GM23338 (cell line): ENCODE measurements at regions not wholly inside any gene's neighbourhood (a gene's known extent, or its start where the extent isn't known, plus 50 kb on each side); places are given as distances from the start of the nearest gene placed in this dataset.

Source experiments
- ATAC-seq: fragments of 200-7000 bp; cut with Tn5 transposase; 3 replicates; pipeline ENCODE4 v1.9.1; 2020
- DNase-seq: peaks from one replicate; pipeline ENCODE4 v3.0.0-alpha.2; 2015; ENCODE audit warnings: low spot score
- H2AFZ ChIP-seq: fragments of 200-600 bp; sonication (generic); 2 replicates; pipeline ENCODE4 v1.8.0; 2016; ENCODE audit warnings: antibody characterized with exemption, mild to moderate bottlenecking, moderate library complexity
- H3F3A ChIP-seq: fragments of 200-600 bp; sonication (generic); replicated peaks from 2 replicates; pipeline ENCODE4 v1.8.0; 2017; ENCODE audit warnings: antibody characterized with exemption, mixed run types, low read depth
- H3K27ac ChIP-seq: fragments of 200-600 bp; sonication (generic); 2 replicates; pipeline ENCODE4 v1.6.1; 2016; ENCODE audit warnings: low read depth
- H3K27me3 ChIP-seq: fragments of 200-600 bp; sonication (generic); 2 replicates; pipeline ENCODE4 v1.8.0; 2016; ENCODE audit warnings: mild to moderate bottlenecking, mixed run types, moderate library complexity; ENCODE audit not compliant: insufficient read depth
- H3K36me3 ChIP-seq: fragments of 200-600 bp; sonication (generic); 2 replicates; pipeline ENCODE4 v1.8.0; 2016; ENCODE audit warnings: mild to moderate bottlenecking; ENCODE audit not compliant: insufficient read depth
- H3K4me1 ChIP-seq: fragments of 200-600 bp; sonication (generic); 2 replicates; pipeline ENCODE4 v1.8.0; 2016; ENCODE audit warnings: mild to moderate bottlenecking, moderate library complexity; ENCODE audit not compliant: insufficient read depth
- H3K4me2 ChIP-seq: fragments of 200-600 bp; sonication (generic); 2 replicates; pipeline ENCODE4 v1.7.1; 2017; ENCODE audit warnings: mixed run types
- H3K4me3 ChIP-seq: fragments of 200-600 bp; sonication (generic); 2 replicates; pipeline ENCODE4 v1.6.1; 2016; ENCODE audit warnings: mixed run types
- H3K79me2 ChIP-seq: fragments of 200-600 bp; sonication (generic); replicated peaks from 2 replicates; pipeline ENCODE4 v1.8.0; 2017; ENCODE audit warnings: mild to moderate bottlenecking; ENCODE audit not compliant: insufficient read depth
- H3K9me2 ChIP-seq: fragments of 200-600 bp; sonication (generic); 2 replicates; pipeline ENCODE4 v1.8.0; 2017; ENCODE audit not compliant: insufficient read depth
- H4K20me1 ChIP-seq: fragments of 200-600 bp; sonication (generic); replicated peaks from 2 replicates; pipeline ENCODE4 v1.8.0; 2017; ENCODE audit warnings: mild to moderate bottlenecking; ENCODE audit not compliant: insufficient read depth
- H3K27ac Mint-ChIP-seq: 2 replicates; pipeline ENCODE4 v1.8.0; 2020; ENCODE audit warnings: inconsistent platforms, mild to moderate bottlenecking, moderate library complexity, mixed read lengths
- H3K27me3 Mint-ChIP-seq: 3 replicates; pipeline ENCODE4 v1.8.0; 2022; ENCODE audit warnings: low read depth, mild to moderate bottlenecking, moderate library complexity, mixed read lengths, inconsistent platforms; ENCODE audit not compliant: insufficient read depth, poor library complexity
- H3K36me3 Mint-ChIP-seq: 3 replicates; pipeline ENCODE4 v1.8.0; 2021; ENCODE audit warnings: low read depth, mild to moderate bottlenecking, inconsistent platforms, moderate library complexity, mixed read lengths
- H3K4me1 Mint-ChIP-seq: 3 replicates; pipeline ENCODE4 v1.8.0; 2020; ENCODE audit warnings: mild to moderate bottlenecking, inconsistent platforms, mixed read lengths
- H3K4me3 Mint-ChIP-seq: 3 replicates; pipeline ENCODE4 v1.8.0; 2021; ENCODE audit warnings: moderate library complexity, mild to moderate bottlenecking, inconsistent platforms, mixed read lengths
- H3K9me3 Mint-ChIP-seq: 3 replicates; pipeline ENCODE4 v1.8.0; 2020; ENCODE audit warnings: moderate library complexity, mild to moderate bottlenecking, inconsistent platforms, mixed read lengths
- CREB1 ChIP-seq: fragments of 250-450 bp; sonication (Bioruptor Pico); IDR thresholded peaks from 2 replicates; pipeline ENCODE4 v1.5.0; 2020; ENCODE audit warnings: low read depth, mild to moderate bottlenecking, moderate library complexity
- EZH2 ChIP-seq: fragments of 200-600 bp; sonication (generic); IDR thresholded peaks from one replicate; pipeline ENCODE4 v1.8.0; 2017; ENCODE audit warnings: antibody characterized with exemption, mild to moderate bottlenecking, low read depth; ENCODE audit not compliant: unreplicated experiment
- EZH2phosphoT487 ChIP-seq: fragments of 200-600 bp; sonication (generic); IDR thresholded peaks from one replicate; pipeline ENCODE4 v1.8.1; 2018; ENCODE audit warnings: antibody characterized with exemption; ENCODE audit not compliant: unreplicated experiment
- JUNB ChIP-seq: IDR thresholded peaks from one replicate; pipeline ENCODE4 v1.6.1; 2016; ENCODE audit warnings: antibody characterized with exemption; ENCODE audit not compliant: unreplicated experiment
- NANOG ChIP-seq: IDR thresholded peaks from 2 replicates; pipeline ENCODE4 v1.6.1; 2016; ENCODE audit warnings: antibody characterized with exemption, borderline replicate concordance
- POLR2AphosphoS5 ChIP-seq: IDR thresholded peaks from 2 replicates; pipeline ENCODE4 v1.6.1; 2016; ENCODE audit warnings: antibody characterized with exemption, low read depth
- STAT1 ChIP-seq: IDR thresholded peaks from one replicate; pipeline ENCODE4 v1.6.1; 2016; ENCODE audit warnings: antibody characterized with exemption; ENCODE audit not compliant: unreplicated experiment
- ZNF114 ChIP-seq: fragments of 250-450 bp; sonication (Bioruptor Pico); IDR thresholded peaks from 2 replicates; pipeline ENCODE4 v1.5.0; 2020; ENCODE audit warnings: mild to moderate bottlenecking, moderate library complexity
- ZNF331 ChIP-seq: fragments of 250-450 bp; sonication (Bioruptor Pico); IDR thresholded peaks from 2 replicates; pipeline ENCODE4 v1.5.0; 2020; ENCODE audit warnings: low read depth, mild to moderate bottlenecking, moderate library complexity
- TF ChIP-seq, protein P1 (sequence below): IDR thresholded peaks from one replicate; pipeline ENCODE4 v1.6.1; 2018; ENCODE audit warnings: antibody characterized with exemption; ENCODE audit not compliant: unreplicated experiment
- TF ChIP-seq, protein P2 (sequence below): IDR thresholded peaks from 2 replicates; pipeline ENCODE4 v1.6.1; 2016; ENCODE audit warnings: antibody characterized with exemption
- TF ChIP-seq, protein P3 (sequence below): fragments of 250-450 bp; sonication (Bioruptor Pico); IDR thresholded peaks from 2 replicates; pipeline ENCODE4 v1.5.0; 2020; ENCODE audit warnings: mild to moderate bottlenecking, moderate library complexity
- TF ChIP-seq, protein P4 (sequence below), 2 experiments: fragments of 200-600 bp in 1 of 2; sonication (generic) in 1 of 2; conservative IDR thresholded peaks; 2 replicates each; pipeline versions ENCODE4 v1.5.1 to v1.6.1; 2016 to 2017; ENCODE audit warnings: antibody characterized with exemption in 2 of 2, low read depth in 2 of 2, mild to moderate bottlenecking in 2 of 2, moderate library complexity in 1 of 2

DNA sequence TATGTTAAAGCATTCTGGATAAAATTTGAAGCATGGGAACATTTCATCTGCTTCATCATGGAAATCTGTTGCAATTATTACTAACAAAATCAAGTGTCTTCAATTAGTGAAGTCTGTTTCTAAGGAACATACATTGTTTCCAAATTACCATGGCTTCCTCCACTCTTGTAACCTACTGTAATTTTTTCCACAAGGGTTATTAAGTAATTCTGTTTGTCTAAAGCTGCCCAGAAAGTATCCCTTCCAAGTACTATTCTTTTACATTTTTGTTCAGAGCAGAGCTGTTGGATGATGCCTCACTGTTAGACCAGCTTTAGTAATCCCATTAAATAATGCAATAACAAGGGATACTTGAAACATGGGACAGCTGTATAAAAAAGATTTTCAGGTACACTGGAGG, 483.5 kb upstream of the CD180 start:
- Histone ChIP-seq H3K79me2 (no peaks in the 10 kb centered on the region), H3K27me3 (no peaks in the 10 kb centered on the region), H2AFZ (no peak overlapping the region), H3F3A (no peaks in the 10 kb centered on the region), H3K4me2 (no peak overlapping the region), H3K4me1 (peaks cover 8% of the 10 kb centered on the region), H3K9me2 (0 out of 2 replicates have a peak, but pooled peaks cover 3% of the 10 kb centered on the region), H3K36me3 (no peaks in the 10 kb centered on the region), H3K27ac (no peak overlapping the region), H3K4me3 (no peak overlapping the region), H4K20me1 (no peaks in the 10 kb centered on the region)
- Mint-ChIP-seq H3K9me3 (peaks cover 8% of the 10 kb centered on the region; the same call in 1 of the 3 replicates), H3K4me1 (peaks cover 16% of the 10 kb centered on the region), H3K36me3 (no peaks in the 10 kb centered on the region), H3K27ac (no peak overlapping the region), H3K27me3 (no peaks in the 10 kb centered on the region), H3K4me3 (no peak overlapping the region)
- no peak for DNase-seq
- no peak for ATAC-seq
- TF ChIP-seq, protein P1, sequence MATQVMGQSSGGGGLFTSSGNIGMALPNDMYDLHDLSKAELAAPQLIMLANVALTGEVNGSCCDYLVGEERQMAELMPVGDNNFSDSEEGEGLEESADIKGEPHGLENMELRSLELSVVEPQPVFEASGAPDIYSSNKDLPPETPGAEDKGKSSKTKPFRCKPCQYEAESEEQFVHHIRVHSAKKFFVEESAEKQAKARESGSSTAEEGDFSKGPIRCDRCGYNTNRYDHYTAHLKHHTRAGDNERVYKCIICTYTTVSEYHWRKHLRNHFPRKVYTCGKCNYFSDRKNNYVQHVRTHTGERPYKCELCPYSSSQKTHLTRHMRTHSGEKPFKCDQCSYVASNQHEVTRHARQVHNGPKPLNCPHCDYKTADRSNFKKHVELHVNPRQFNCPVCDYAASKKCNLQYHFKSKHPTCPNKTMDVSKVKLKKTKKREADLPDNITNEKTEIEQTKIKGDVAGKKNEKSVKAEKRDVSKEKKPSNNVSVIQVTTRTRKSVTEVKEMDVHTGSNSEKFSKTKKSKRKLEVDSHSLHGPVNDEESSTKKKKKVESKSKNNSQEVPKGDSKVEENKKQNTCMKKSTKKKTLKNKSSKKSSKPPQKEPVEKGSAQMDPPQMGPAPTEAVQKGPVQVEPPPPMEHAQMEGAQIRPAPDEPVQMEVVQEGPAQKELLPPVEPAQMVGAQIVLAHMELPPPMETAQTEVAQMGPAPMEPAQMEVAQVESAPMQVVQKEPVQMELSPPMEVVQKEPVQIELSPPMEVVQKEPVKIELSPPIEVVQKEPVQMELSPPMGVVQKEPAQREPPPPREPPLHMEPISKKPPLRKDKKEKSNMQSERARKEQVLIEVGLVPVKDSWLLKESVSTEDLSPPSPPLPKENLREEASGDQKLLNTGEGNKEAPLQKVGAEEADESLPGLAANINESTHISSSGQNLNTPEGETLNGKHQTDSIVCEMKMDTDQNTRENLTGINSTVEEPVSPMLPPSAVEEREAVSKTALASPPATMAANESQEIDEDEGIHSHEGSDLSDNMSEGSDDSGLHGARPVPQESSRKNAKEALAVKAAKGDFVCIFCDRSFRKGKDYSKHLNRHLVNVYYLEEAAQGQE, result no peak
- TF ChIP-seq ZNF331 (CRISPR knock-in tag) (no peak), EZH2phosphoT487 (no peak), ZNF114 (CRISPR knock-in tag) (no peak), CREB1 (CRISPR knock-in tag) (no peak), POLR2AphosphoS5 (no peak), NANOG (no peak), EZH2 (no peak), STAT1 (no peak), JUNB (no peak)
- TF ChIP-seq, protein P2, sequence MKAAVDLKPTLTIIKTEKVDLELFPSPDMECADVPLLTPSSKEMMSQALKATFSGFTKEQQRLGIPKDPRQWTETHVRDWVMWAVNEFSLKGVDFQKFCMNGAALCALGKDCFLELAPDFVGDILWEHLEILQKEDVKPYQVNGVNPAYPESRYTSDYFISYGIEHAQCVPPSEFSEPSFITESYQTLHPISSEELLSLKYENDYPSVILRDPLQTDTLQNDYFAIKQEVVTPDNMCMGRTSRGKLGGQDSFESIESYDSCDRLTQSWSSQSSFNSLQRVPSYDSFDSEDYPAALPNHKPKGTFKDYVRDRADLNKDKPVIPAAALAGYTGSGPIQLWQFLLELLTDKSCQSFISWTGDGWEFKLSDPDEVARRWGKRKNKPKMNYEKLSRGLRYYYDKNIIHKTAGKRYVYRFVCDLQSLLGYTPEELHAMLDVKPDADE, result no peak
- TF ChIP-seq, protein P3, sequence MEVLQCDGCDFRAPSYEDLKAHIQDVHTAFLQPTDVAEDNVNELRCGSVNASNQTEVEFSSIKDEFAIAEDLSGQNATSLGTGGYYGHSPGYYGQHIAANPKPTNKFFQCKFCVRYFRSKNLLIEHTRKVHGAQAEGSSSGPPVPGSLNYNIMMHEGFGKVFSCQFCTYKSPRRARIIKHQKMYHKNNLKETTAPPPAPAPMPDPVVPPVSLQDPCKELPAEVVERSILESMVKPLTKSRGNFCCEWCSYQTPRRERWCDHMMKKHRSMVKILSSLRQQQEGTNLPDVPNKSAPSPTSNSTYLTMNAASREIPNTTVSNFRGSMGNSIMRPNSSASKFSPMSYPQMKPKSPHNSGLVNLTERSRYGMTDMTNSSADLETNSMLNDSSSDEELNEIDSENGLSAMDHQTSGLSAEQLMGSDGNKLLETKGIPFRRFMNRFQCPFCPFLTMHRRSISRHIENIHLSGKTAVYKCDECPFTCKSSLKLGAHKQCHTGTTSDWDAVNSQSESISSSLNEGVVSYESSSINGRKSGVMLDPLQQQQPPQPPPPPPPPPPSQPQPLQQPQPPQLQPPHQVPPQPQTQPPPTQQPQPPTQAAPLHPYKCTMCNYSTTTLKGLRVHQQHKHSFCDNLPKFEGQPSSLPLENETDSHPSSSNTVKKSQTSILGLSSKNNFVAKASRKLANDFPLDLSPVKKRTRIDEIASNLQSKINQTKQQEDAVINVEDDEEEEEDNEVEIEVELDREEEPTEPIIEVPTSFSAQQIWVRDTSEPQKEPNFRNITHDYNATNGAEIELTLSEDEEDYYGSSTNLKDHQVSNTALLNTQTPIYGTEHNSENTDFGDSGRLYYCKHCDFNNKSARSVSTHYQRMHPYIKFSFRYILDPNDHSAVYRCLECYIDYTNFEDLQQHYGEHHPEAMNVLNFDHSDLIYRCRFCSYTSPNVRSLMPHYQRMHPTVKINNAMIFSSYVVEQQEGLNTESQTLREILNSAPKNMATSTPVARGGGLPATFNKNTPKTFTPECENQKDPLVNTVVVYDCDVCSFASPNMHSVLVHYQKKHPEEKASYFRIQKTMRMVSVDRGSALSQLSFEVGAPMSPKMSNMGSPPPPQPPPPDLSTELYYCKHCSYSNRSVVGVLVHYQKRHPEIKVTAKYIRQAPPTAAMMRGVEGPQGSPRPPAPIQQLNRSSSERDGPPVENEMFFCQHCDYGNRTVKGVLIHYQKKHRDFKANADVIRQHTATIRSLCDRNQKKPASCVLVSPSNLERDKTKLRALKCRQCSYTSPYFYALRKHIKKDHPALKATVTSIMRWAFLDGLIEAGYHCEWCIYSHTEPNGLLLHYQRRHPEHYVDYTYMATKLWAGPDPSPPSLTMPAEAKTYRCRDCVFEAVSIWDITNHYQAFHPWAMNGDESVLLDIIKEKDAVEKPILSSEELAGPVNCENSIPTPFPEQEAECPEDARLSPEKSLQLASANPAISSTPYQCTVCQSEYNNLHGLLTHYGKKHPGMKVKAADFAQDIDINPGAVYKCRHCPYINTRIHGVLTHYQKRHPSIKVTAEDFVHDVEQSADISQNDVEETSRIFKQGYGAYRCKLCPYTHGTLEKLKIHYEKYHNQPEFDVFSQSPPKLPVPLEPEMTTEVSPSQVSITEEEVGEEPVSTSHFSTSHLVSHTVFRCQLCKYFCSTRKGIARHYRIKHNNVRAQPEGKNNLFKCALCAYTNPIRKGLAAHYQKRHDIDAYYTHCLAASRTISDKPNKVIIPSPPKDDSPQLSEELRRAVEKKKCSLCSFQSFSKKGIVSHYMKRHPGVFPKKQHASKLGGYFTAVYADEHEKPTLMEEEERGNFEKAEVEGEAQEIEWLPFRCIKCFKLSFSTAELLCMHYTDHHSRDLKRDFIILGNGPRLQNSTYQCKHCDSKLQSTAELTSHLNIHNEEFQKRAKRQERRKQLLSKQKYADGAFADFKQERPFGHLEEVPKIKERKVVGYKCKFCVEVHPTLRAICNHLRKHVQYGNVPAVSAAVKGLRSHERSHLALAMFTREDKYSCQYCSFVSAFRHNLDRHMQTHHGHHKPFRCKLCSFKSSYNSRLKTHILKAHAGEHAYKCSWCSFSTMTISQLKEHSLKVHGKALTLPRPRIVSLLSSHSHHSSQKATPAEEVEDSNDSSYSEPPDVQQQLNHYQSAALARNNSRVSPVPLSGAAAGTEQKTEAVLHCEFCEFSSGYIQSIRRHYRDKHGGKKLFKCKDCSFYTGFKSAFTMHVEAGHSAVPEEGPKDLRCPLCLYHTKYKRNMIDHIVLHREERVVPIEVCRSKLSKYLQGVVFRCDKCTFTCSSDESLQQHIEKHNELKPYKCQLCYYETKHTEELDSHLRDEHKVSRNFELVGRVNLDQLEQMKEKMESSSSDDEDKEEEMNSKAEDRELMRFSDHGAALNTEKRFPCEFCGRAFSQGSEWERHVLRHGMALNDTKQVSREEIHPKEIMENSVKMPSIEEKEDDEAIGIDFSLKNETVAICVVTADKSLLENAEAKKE, result no peak
- TF ChIP-seq, protein P4, sequence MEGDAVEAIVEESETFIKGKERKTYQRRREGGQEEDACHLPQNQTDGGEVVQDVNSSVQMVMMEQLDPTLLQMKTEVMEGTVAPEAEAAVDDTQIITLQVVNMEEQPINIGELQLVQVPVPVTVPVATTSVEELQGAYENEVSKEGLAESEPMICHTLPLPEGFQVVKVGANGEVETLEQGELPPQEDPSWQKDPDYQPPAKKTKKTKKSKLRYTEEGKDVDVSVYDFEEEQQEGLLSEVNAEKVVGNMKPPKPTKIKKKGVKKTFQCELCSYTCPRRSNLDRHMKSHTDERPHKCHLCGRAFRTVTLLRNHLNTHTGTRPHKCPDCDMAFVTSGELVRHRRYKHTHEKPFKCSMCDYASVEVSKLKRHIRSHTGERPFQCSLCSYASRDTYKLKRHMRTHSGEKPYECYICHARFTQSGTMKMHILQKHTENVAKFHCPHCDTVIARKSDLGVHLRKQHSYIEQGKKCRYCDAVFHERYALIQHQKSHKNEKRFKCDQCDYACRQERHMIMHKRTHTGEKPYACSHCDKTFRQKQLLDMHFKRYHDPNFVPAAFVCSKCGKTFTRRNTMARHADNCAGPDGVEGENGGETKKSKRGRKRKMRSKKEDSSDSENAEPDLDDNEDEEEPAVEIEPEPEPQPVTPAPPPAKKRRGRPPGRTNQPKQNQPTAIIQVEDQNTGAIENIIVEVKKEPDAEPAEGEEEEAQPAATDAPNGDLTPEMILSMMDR (conservative IDR thresholded peaks at IDR 0.05; ENCODE audit: low read depth in 2 of 2), result no peak
